Prostate gland (tissue), 1 donor: ENCODE measurements at regions not wholly inside any gene's neighbourhood (a gene's known extent, or its start where the extent isn't known, plus 50 kb on each side); places are given as distances from the start of the nearest gene placed in this dataset.

Source experiments
- POLR2A ChIP-seq: fragments of 450-650 bp; IDR thresholded peaks from one replicate; pipeline ENCODE4 v1.6.1; 2016; ENCODE audit warnings: antibody characterized with exemption, mild to moderate bottlenecking
- POLR2AphosphoS5 ChIP-seq: sonication (generic); formaldehyde crosslinking; IDR thresholded peaks from one replicate; pipeline ENCODE4 v1.6.1; 2017; ENCODE audit warnings: antibody characterized with exemption

DNA sequence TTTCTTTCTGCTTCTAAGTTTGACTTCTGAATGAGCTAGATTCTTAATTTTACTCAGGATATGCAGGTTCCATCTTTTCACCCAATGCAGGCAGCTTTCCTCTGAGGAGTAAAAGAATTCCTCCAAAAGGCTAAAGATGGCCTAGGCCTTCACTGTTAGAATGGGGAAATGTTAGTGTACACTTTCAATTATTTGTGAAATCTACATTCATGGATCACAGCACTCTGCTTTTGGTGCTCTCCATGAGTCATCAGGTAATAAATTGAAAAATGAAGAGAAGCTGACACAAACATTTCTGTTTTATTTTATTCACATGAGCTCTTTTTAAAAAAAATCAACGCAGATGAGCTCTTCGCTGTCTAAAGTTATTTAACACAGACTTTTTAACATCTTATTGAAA lies 502.5 kb upstream of the GOLIM4 start:
- TF ChIP-seq POLR2AphosphoS5 (no peak), POLR2A (no peak)
